Erythroblast (primary cell): ENCODE measurements at regions not wholly inside any gene's neighbourhood (a gene's known extent, or its start where the extent isn't known, plus 50 kb on each side); places are given as distances from the start of the nearest gene placed in this dataset.

ENCODE experiments used
- DNase-seq, 2 experiments: peaks; one replicate each; lab custom pipeline; 2025; lab: John Stamatoyannopoulos, UW
- GATA1 ChIP-seq: IDR thresholded peaks from 2 replicates; pipeline ENCODE4 v1.6.1; 2011; ENCODE audit warnings: low read depth, mild to moderate bottlenecking, control low read depth, low read length, moderate library complexity
- POLR2A ChIP-seq: IDR thresholded peaks from 2 replicates; pipeline ENCODE4 v1.6.1; 2011; ENCODE audit warnings: mild to moderate bottlenecking, low read length

- DNase-seq, result no peak
- TF ChIP-seq POLR2A (no peak), GATA1 (no peak)
Observed at GRCh38 chr11:27816197-27816596, 115.9 kb upstream of the BDNF start.

- DNase-seq, result no peak
- no peak for TF ChIP-seq POLR2A
- TF ChIP-seq GATA1, result no peak
Observed at GRCh38 chr11:27812341-27812740, 112.1 kb upstream of the BDNF start.

DNA sequence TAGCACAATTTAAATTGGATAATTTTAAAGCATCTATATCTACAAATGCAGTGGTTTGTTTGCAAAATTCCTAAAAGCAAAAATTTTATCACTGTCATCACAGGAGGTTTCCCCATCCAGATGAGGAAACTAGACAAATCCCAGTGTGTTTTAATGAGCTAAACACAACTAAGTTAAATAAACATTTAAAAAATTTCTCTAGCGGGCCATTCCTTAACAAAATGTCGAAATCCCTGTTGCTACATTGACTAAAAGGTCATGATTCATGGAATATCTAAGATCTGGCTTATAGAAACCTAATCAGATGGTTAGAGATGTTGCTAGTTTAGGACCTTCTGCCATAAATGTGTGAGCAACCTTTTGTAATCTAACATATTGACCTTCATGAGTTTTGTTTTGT is 107.3 kb upstream of the BDNF start:
- DNase-seq, result no peak
- TF ChIP-seq GATA1 (no peak), POLR2A (no peak)

- no peak for DNase-seq
- TF ChIP-seq POLR2A (no peak), GATA1 (no peak)
Observed at GRCh38 chr11:27806122-27806521, 105.9 kb upstream of the BDNF start.

GRCh38 chr11:27795955-27796861 is 96.0 kb upstream of the BDNF start:
- TF ChIP-seq POLR2A, result no peak
- no peak for TF ChIP-seq GATA1
- DNase-seq, result no peak

GRCh38 chr11:27786864-27787263 is 86.6 kb upstream of the BDNF start:
- DNase-seq, result no peak
- TF ChIP-seq GATA1, result no peak
- TF ChIP-seq POLR2A, result no peak

- DNase-seq, result no peak
- TF ChIP-seq POLR2A, result no peak
- TF ChIP-seq GATA1, result no peak
Observed at GRCh38 chr11:27786331-27786730, 86.1 kb upstream of the BDNF start.

- TF ChIP-seq POLR2A, result no peak
- TF ChIP-seq GATA1, result no peak
Observed at GRCh38 chr11:27783701-27784355, 83.6 kb upstream of the BDNF start.

GRCh38 chr11:27777033-27777432 is 76.8 kb upstream of the BDNF start:
- TF ChIP-seq POLR2A (no peak), GATA1 (no peak)
- no peak for DNase-seq

More at GRCh38 chr11:27783701-27784355, 83.6 kb upstream of the BDNF start:
- no peak for DNase-seq

DNA sequence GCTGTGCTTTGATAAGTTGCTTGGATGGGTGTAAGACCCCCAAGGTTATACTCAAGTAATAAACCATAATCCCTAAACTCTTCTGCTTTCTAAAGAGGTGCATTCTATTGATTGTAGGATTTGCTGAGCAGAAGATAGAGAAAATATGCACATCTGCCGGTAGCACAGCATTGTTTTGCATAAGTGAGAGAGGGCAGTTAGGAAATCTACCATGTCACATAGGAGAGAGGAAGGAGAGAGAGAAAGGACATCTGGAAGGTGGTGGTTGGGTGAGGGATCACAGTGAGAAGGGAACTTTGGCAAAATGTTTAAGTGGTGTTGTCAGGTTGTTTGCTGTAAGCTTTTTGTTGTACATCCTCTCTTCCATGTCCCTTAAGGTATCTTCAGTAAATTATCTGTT is 73.6 kb upstream of the BDNF start:
- no peak for DNase-seq
- TF ChIP-seq GATA1 (no peak), POLR2A (no peak)

GRCh38 chr11:27771516-27771915 is 71.3 kb upstream of the BDNF start:
- TF ChIP-seq POLR2A (no peak), GATA1 (no peak)
- no peak for DNase-seq

DNA sequence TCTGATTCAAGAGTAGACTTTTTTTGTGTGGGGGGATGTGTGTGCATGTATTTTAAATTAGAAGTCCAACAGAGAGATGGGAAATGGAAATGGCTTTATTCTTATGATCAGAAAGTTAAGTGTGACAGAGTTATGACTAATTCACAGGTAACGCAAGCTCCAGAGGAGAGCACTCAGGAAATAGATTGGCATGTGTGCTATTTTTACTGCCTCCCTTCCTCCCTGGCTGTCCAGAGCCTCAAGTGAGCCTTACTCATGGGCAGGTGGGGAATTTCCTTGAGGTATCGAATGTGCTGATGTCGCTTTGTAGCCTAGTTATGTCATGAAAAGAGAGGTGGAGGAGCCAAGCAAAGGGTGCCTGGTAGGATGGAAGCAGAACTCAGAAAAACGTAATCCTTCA is 70.3 kb upstream of the BDNF start:
- DNase-seq, result no peak
- TF ChIP-seq GATA1 (no peak), POLR2A (no peak)

- TF ChIP-seq GATA1, result no peak
- TF ChIP-seq POLR2A, result no peak
- no peak for DNase-seq
Observed at GRCh38 chr11:27763736-27764135, 63.5 kb upstream of the BDNF start.

DNA sequence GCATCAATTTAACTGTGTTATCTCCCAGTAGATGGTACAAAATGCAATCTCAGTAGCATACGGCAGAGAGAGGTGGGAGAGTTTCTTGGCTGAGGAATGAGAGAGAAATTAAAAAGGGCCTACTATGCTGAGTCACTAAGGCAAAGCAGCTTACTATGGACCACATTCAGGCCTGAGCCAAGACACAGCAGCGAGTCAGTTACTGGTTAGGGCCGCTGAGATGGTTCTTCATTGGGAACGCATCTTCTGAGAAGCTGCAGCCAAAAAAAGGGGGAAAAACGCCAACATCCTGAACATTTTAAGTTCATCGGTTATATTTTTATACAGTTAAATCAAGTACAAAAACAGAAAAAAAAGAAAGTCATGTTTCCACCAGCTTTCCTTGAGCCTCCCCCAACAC is 61.1 kb upstream of the BDNF start:
- no peak for DNase-seq
- no peak for TF ChIP-seq POLR2A
- TF ChIP-seq GATA1, result no peak

DNA sequence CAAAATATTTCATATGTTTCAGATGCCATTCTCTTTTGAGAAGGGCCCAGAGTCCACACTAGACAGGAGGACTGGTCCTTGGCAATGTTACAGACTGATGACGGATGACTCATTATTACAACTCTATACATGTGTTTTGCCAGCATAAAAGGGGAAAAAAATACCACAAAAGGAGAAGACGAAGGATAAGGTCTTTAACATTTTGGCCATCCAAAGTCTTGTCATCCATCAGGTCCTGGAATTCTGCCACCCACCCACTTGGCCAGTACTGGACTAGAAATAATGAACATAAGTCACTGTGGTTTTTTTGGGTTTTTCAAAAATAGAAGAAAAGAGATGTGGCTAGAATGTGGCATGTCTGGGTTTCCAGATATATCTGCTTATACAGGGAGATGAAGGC is 57.7 kb upstream of the BDNF start:
- TF ChIP-seq GATA1 (no peak), POLR2A (no peak)

More for the DNA sequence above, 57.7 kb upstream of the BDNF start:
- DNase-seq, result no peak
